ENCODE measurements at regions not wholly inside any gene's neighbourhood (a gene's known extent, or its start where the extent isn't known, plus 50 kb on each side); places are given as distances from the start of the nearest gene placed in this dataset.

DNA sequence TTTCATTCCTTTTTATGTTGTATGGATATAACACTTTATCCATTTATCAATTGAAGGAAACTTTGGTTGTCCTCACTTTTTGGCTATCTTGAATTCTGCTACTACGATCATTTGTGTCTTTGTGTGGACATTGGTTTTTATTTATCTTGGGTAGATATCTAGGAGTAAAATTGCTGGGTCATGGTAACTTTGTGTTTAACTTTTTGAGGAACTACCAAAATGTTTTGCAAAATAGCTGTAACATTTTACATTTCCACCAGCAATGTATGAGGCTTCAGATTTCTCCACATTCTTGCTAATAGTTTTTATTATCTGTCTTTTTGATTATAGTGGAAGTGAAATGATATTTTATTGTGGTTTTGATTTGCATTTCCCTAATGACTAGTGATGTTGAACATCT, 55.6 kb downstream of the TLNRD1 start:
- TF ChIP-seq POLR2A (IDR thresholded peaks at IDR 0.05; ENCODE audit: extremely low read depth, insufficient read length) = no peak
- TF ChIP-seq, protein P1, sequence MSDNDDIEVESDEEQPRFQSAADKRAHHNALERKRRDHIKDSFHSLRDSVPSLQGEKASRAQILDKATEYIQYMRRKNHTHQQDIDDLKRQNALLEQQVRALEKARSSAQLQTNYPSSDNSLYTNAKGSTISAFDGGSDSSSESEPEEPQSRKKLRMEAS (IDR thresholded peaks at IDR 0.05; ENCODE audit: low read depth, low read length) = no peak
- TF ChIP-seq, protein P2, sequence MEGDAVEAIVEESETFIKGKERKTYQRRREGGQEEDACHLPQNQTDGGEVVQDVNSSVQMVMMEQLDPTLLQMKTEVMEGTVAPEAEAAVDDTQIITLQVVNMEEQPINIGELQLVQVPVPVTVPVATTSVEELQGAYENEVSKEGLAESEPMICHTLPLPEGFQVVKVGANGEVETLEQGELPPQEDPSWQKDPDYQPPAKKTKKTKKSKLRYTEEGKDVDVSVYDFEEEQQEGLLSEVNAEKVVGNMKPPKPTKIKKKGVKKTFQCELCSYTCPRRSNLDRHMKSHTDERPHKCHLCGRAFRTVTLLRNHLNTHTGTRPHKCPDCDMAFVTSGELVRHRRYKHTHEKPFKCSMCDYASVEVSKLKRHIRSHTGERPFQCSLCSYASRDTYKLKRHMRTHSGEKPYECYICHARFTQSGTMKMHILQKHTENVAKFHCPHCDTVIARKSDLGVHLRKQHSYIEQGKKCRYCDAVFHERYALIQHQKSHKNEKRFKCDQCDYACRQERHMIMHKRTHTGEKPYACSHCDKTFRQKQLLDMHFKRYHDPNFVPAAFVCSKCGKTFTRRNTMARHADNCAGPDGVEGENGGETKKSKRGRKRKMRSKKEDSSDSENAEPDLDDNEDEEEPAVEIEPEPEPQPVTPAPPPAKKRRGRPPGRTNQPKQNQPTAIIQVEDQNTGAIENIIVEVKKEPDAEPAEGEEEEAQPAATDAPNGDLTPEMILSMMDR (IDR thresholded peaks at IDR 0.05; ENCODE audit: low read depth, low read length) = no peak
- no peak for TF ChIP-seq MYC (IDR thresholded peaks at IDR 0.05; ENCODE audit: low read depth, low read length)
- H3K4me3 ChIP-seq (ENCODE audit: low read depth, low read length) = no peak overlapping the region
- peak; percentile 32 for DNase-seq (ENCODE audit: low read depth)

- no peak overlapping the region for H3K4me3 ChIP-seq (ENCODE audit: low read depth, low read length)
- no peak for TF ChIP-seq POLR2A (IDR thresholded peaks at IDR 0.05; ENCODE audit: extremely low read depth, insufficient read length)
- TF ChIP-seq, protein P2 (IDR thresholded peaks at IDR 0.05; ENCODE audit: low read depth, low read length) = no peak
- TF ChIP-seq, protein P1 (IDR thresholded peaks at IDR 0.05; ENCODE audit: low read depth, low read length) = no peak
- no peak for DNase-seq (ENCODE audit: low read depth)
Measured at GRCh38 chr15:81060470-81060869, 59.7 kb downstream of the TLNRD1 start.

- TF ChIP-seq MYC (IDR thresholded peaks at IDR 0.05; ENCODE audit: low read depth, low read length) (no peak), POLR2A (IDR thresholded peaks at IDR 0.05; ENCODE audit: extremely low read depth, insufficient read length) (no peak)
- TF ChIP-seq, protein P2 (IDR thresholded peaks at IDR 0.05; ENCODE audit: low read depth, low read length) = no peak
- TF ChIP-seq, protein P1 (IDR thresholded peaks at IDR 0.05; ENCODE audit: low read depth, low read length) = no peak
- DNase-seq (ENCODE audit: low read depth) = no peak
Measured at GRCh38 chr15:81060907-81061306, 60.2 kb downstream of the TLNRD1 start.

GRCh38 chr15:81061490-81062253, 60.9 kb downstream of the TLNRD1 start:
- no peak overlapping the region for H3K4me3 ChIP-seq (ENCODE audit: low read depth, low read length)
- DNase-seq (ENCODE audit: low read depth) = no peak
- TF ChIP-seq, protein P1 (IDR thresholded peaks at IDR 0.05; ENCODE audit: low read depth, low read length) = no peak
- TF ChIP-seq MYC (IDR thresholded peaks at IDR 0.05; ENCODE audit: low read depth, low read length) = no peak
- TF ChIP-seq, protein P2 (IDR thresholded peaks at IDR 0.05; ENCODE audit: low read depth, low read length) = no peak
- TF ChIP-seq POLR2A (IDR thresholded peaks at IDR 0.05; ENCODE audit: extremely low read depth, insufficient read length) = no peak

More at GRCh38 chr15:81060907-81061306, 60.2 kb downstream of the TLNRD1 start:
- H3K4me3 ChIP-seq (ENCODE audit: low read depth, low read length) = no peak overlapping the region

- DNase-seq (ENCODE audit: low read depth) = no peak
- TF ChIP-seq, protein P1 (IDR thresholded peaks at IDR 0.05; ENCODE audit: low read depth, low read length) = no peak
- TF ChIP-seq POLR2A (IDR thresholded peaks at IDR 0.05; ENCODE audit: extremely low read depth, insufficient read length) (no peak), MYC (IDR thresholded peaks at IDR 0.05; ENCODE audit: low read depth, low read length) (no peak)
- TF ChIP-seq, protein P2 (IDR thresholded peaks at IDR 0.05; ENCODE audit: low read depth, low read length) = no peak
- no peak overlapping the region for H3K4me3 ChIP-seq (ENCODE audit: low read depth, low read length)
Measured at GRCh38 chr15:81062937-81063336, 62.2 kb downstream of the TLNRD1 start.
